IPS DF 6.9 (cell line): ENCODE measurements at regions not wholly inside any gene's neighbourhood (a gene's known extent, or its start where the extent isn't known, plus 50 kb on each side); places are given as distances from the start of the nearest gene placed in this dataset.

Experiments used
- DNase-seq: peaks from one replicate; pipeline ENCODE4 v3.0.0-alpha.2; 2013; ENCODE audit warnings: low read depth, low spot score
- H3K27ac ChIP-seq: one replicate; pipeline ENCODE4 v1.5.1; 2013; ENCODE audit warnings: low read length, control low read depth
- H3K27me3 ChIP-seq: 2 replicates; pipeline ENCODE4 v1.6.1; 2013; ENCODE audit warnings: mild to moderate bottlenecking, low read length; ENCODE audit not compliant: control insufficient read depth, insufficient read depth
- H3K36me3 ChIP-seq: 2 replicates; pipeline ENCODE4 v1.6.1; 2013; ENCODE audit warnings: low read length; ENCODE audit not compliant: control insufficient read depth, insufficient read depth
- H3K4me1 ChIP-seq: 2 replicates; pipeline ENCODE4 v1.6.1; 2013; ENCODE audit warnings: low read length; ENCODE audit not compliant: control insufficient read depth, insufficient read depth
- H3K4me3 ChIP-seq: 2 replicates; pipeline ENCODE4 v1.5.1; 2013; ENCODE audit warnings: mild to moderate bottlenecking, low read length
- H3K9me3 ChIP-seq: 2 replicates; pipeline ENCODE4 v1.6.1; 2013; ENCODE audit warnings: low read length, inconsistent platforms; ENCODE audit not compliant: control insufficient read depth, insufficient read depth
- WGBS: extraction: QIAGEN DNeasy Blood & Tissue Kit; methylation state at CpG from one replicate; pipeline ENCODE4 v1.1.7; 2013; ENCODE audit warnings: mixed read lengths, missing lambda C conversion rate; ENCODE audit not compliant: insufficient read length, insufficient coverage; 5-methylcytosine and 5-hydroxymethylcytosine counted together

DNA sequence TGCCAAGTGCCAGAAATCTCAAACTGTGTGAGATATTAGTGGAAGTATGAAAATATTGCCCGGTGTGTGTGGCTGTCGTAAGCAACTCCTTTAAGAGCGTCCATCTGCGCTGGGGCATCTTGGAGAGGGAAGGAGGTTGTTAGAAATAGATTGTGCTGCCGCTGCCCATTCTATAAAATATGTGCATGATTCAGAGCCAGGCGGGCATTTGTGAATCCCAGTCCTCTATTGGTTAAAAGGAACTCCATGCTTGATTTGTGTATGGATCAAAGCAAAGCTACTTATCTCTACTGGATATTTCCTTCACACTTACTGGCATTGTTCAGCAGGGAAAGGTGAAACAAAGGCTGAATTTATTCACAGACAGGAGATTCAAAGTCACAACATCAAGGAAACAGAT lies 89.6 kb upstream of the SNRK start:
- no peak overlapping the region for H3K27ac ChIP-seq
- no peak for DNase-seq
- WGBS = no CpG with 5 or more reads among the region's 6 CpGs

DNA sequence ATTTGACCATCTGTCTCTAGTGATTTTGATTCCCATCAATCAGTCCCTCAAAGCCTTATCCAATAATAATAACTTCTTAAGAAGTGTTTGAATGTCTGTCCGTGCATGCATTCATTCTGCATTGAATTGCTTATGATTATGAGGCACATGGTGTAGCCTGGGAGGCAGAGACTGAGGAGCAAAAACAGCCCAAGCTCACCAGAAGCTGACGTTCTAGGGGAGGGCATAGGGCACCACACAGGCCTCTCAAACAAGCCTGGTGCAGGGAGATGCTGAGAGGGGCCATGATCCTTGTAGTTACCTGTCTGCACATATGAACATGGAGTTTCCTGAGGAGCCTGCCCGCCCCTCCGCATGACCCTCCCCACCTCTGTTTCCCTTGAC lies 89.2 kb upstream of the POMGNT2 start:
- Histone ChIP-seq H3K27me3 (no peaks in the 10 kb centered on the region), H3K9me3 (no peaks in the 10 kb centered on the region), H3K27ac (no peak overlapping the region), H3K4me3 (no peak overlapping the region), H3K4me1 (no peaks in the 10 kb centered on the region), H3K36me3 (no peaks in the 10 kb centered on the region)
- no peak for DNase-seq
- no CpG with 5 or more reads among the region's 4 CpGs for WGBS

More for the DNA sequence above, 89.6 kb upstream of the SNRK start:
- Histone ChIP-seq H3K4me1 (no peaks in the 10 kb centered on the region), H3K4me3 (no peak overlapping the region), H3K36me3 (no peaks in the 10 kb centered on the region), H3K27me3 (no peaks in the 10 kb centered on the region), H3K9me3 (no peaks in the 10 kb centered on the region)

DNA sequence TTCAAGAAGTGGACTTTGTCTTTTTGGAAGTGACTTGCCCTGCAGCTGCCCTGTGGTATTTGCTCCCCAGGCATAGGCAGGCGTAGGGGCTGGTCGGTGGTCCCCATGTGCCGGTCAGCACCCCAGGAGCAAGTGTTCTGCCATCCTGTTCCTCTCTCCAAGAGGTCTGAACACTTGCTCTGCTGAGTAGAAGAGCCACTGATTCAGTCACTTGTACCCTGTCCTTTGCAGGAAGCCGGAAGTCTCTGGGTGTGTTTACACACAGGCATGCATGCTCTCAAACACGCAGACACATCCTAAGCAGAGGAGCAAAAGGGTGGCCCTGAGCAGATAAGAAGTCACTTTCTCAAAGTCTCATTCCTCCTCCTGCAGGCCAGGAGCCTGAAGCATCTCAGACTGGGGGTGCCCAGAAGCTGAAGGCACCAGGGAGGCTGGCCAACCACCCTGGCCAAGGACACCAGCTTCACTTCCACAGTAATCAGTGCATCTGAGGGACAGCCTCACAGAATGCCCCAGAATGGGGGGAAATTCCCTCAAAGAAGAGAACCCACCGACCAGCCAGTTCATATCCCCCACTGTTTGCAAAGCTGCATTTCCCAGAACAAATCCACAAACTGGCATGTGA lies 88.7 kb upstream of the POMGNT2 start:
- no CpG with 5 or more reads among the region's 6 CpGs for WGBS
- H3K4me3 ChIP-seq = no peak overlapping the region
- H3K9me3 ChIP-seq = no peaks in the 10 kb centered on the region
- DNase-seq = no peak
- no peaks in the 10 kb centered on the region for H3K36me3 ChIP-seq
- H3K27ac ChIP-seq = no peak overlapping the region
- H3K4me1 ChIP-seq = no peaks in the 10 kb centered on the region
- no peaks in the 10 kb centered on the region for H3K27me3 ChIP-seq

DNA sequence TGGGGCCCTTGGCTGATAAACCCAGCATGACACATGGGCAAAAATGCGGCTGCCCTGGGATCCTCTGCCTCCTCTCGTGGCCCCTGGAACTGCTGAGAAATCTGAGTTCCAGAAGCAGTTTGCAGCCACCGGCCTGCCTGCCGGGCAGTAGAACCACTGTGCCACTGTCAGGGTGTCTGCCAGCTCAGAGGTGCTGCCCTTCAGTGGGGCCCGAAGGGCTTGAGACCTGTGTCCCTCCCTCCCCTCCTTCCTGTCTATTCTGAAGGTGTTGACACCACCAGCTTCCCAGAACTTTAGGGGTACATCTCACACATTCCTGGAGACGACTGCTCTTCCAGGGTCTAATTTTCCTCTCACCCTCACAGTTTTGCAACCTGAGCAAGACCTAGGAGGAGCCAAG lies 88.2 kb upstream of the POMGNT2 start:
- no peak overlapping the region for H3K27ac ChIP-seq
- H3K4me1 ChIP-seq = no peaks in the 10 kb centered on the region
- no peak for DNase-seq
- H3K9me3 ChIP-seq = no peaks in the 10 kb centered on the region
- H3K27me3 ChIP-seq = no peaks in the 10 kb centered on the region
- H3K4me3 ChIP-seq = no peak overlapping the region
- WGBS = no CpG with 5 or more reads among the region's 6 CpGs
- no peaks in the 10 kb centered on the region for H3K36me3 ChIP-seq

DNA sequence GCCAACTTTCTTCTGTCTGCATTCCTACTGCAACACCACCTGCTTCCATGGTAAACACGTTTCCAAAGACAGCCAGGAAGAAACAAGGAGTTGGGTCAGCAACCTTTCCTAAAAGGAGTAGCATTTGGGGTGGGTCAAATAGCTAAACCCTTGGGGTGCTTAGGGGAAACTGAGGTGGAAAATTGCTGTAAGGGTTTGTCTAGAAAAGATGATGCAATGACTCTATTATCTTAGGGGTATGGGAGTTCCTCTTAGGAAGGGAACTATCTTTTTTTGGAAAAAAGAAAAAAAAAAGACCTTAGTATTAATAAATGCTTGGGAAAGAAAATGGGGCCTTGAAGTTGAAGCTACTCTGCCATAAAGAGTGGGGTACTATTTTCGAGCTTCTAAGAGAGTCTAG lies 86.1 kb upstream of the POMGNT2 start:
- WGBS = no CpG with 5 or more reads among the region's 2 CpGs
- no peaks in the 10 kb centered on the region for H3K4me1 ChIP-seq
- no peaks in the 10 kb centered on the region for H3K36me3 ChIP-seq
- no peaks in the 10 kb centered on the region for H3K9me3 ChIP-seq
- DNase-seq = no peak
- H3K27me3 ChIP-seq = no peaks in the 10 kb centered on the region
- H3K27ac ChIP-seq = no peak overlapping the region
- no peak overlapping the region for H3K4me3 ChIP-seq

DNA sequence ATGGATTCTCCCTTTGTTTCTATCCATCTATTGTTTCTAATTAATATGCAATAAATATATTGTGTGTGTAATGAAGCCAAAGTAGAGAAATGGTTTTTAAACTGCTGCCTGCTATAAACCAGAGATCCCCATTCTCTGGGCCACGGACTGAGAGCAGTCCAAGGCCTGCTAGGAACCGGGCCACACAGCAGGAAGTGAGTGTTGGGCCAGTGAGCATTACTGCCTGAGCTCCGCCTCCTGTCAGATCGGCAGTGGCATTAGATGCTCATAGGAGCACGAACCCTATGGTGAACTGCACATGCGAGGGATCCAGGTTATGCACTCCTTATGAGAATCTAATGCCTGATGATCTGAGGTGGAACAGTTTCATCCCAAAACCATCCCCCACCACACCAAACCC lies 85.2 kb upstream of the POMGNT2 start:
- Histone ChIP-seq H3K27ac (no peak overlapping the region), H3K27me3 (no peaks in the 10 kb centered on the region), H3K9me3 (no peaks in the 10 kb centered on the region), H3K4me1 (no peaks in the 10 kb centered on the region), H3K36me3 (no peaks in the 10 kb centered on the region), H3K4me3 (no peak overlapping the region)
- WGBS = no CpG with 5 or more reads among the region's 6 CpGs
- DNase-seq = no peak

DNA sequence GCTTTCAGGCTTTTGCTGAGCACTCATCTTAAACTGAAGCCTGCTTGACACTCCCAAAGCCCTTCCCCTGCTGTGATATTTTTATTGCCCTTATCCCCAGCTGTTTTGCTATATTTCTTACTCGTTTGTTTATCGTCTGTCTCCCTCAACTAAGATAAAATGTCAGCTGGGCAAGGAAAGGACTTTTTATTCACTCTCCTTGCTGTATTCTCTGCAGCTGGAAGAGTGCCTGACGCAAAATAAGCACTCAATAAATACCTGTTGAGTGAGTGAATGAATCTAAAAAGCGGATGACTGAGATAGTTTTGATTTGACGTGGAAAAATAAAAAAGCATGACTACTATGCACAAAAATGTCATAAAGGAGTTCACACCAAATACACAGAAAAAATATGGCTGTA lies 84.8 kb upstream of the POMGNT2 start:
- no peak overlapping the region for H3K27ac ChIP-seq
- DNase-seq = no peak

DNA sequence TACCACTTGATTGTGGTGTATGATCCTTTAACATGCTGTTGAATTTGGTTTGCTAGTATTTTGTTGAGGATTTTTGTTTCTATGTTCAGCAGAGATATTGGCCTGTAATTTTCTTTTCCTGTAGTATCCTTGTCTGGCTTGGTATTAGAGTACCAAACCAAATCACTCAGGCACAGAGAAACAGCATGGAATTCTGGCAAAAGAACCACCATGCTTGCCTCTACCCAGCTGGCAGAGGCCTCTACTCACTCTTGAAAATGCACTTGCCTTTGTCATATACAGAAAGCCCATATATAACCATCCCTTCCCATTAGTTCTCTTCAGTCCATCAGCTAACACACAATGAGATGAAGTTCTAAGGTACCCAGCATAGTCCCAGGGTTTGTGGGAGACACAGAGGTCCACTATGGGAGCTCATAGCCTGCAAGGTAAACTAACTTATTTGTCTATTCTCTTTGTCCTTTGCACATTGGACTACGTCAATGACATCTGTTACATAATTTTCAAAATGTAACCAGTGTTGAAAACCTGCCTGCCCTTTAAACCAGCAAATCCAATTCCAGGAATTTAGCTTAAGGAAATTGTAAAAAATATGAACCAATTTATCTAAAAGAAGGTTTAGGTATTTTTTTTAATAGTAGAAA lies 82.1 kb upstream of the POMGNT2 start:
- Histone ChIP-seq H3K9me3 (no peaks in the 10 kb centered on the region), H3K4me1 (no peaks in the 10 kb centered on the region), H3K27me3 (no peaks in the 10 kb centered on the region), H3K36me3 (no peaks in the 10 kb centered on the region), H3K27ac (no peak overlapping the region), H3K4me3 (no peak overlapping the region)
- DNase-seq = no peak
- no CpG with 5 or more reads among the region's 1 CpG for WGBS

More for the DNA sequence above, 84.8 kb upstream of the POMGNT2 start:
- no peak overlapping the region for H3K4me3 ChIP-seq
- H3K4me1 ChIP-seq = no peaks in the 10 kb centered on the region
- no peaks in the 10 kb centered on the region for H3K36me3 ChIP-seq
- no peaks in the 10 kb centered on the region for H3K27me3 ChIP-seq
- H3K9me3 ChIP-seq = no peaks in the 10 kb centered on the region
- WGBS = no CpG with 5 or more reads among the region's 5 CpGs

DNA sequence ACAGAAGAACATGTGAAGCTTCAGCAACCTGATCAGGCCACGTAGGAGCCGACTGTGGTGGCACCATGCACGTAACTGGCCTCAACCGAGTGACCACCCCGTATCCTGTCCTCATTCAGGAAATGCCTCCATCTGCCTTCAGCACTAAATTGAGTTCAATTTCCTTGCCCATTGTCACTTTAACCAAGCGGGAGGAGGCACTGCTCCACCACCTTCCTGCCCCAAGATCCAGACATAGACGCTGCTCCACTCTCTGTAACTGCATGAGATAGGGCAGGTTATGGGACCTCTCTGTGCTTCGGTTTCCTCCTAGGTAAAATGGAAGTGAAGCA lies 80.1 kb upstream of the POMGNT2 start:
- Histone ChIP-seq H3K4me1 (no peaks in the 10 kb centered on the region), H3K27ac (no peak overlapping the region), H3K27me3 (no peaks in the 10 kb centered on the region), H3K36me3 (no peaks in the 10 kb centered on the region), H3K9me3 (no peaks in the 10 kb centered on the region), H3K4me3 (no peak overlapping the region)
- WGBS = no CpG with 5 or more reads among the region's 8 CpGs
- DNase-seq = no peak

DNA sequence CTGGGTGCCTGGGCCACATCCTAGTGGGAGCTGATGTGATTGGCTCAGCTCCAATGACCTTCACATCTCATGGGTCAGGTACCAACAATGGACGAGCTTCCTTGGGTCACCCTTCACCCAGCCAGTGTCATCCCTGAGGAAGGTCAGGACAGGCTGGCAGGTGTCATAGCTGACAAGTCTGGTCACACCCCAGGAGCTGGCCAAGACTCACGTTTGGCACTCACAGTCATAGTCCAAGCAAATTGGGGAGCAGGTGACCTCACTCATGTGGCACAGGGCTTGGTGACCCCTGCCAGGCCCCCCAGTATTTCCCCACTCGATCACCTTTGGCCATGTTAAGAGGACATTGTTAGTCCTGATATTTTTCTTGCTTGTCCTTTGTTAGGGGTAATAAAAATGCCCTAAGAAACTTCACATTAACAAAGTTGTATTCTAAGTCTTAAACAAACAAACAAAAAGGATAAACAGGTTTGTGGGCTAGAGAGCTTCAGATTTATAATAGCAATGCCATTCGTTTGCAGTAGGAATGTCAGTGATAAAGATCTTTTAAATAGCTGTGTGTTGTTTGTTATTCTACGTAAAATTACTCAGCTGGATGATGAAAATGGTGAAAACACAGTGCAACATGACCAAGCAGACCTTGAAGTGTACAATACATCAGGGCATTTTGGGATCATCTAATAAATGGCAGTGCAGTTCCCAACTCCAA lies 79.5 kb upstream of the POMGNT2 start:
- H3K4me1 ChIP-seq = no peaks in the 10 kb centered on the region
- no peaks in the 10 kb centered on the region for H3K36me3 ChIP-seq
- H3K27ac ChIP-seq = no peak overlapping the region
- no peaks in the 10 kb centered on the region for H3K9me3 ChIP-seq
- DNase-seq = no peak
- no CpG with 5 or more reads among the region's 5 CpGs for WGBS
- no peaks in the 10 kb centered on the region for H3K27me3 ChIP-seq
- H3K4me3 ChIP-seq = no peak overlapping the region

DNA sequence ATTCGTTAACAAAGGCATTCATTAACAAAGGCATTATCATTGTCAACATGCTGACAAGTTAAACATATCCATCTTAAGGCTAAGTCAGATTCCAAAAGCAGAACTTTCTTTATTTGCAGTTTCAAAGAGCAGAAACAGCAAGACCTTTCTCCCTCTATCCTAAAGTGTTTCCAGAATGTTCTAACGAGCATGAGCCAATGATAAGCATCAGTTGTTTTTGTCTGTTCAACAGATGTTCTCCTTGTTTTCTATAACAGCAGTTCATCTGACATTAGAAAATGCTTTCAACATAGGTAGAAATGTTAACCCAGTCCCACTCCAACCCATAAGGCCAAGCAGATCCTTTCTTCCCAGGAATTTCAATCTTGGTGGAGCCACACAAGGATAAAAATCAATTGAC lies 77.6 kb upstream of the POMGNT2 start:
- no CpG with 5 or more reads among the region's 2 CpGs for WGBS
- no peak overlapping the region for H3K4me3 ChIP-seq
- no peak overlapping the region for H3K27ac ChIP-seq
- H3K4me1 ChIP-seq = no peaks in the 10 kb centered on the region
- no peak for DNase-seq
- H3K9me3 ChIP-seq = no peaks in the 10 kb centered on the region
- no peaks in the 10 kb centered on the region for H3K27me3 ChIP-seq
- no peaks in the 10 kb centered on the region for H3K36me3 ChIP-seq
